Keratinocyte (primary cell): ENCODE measurements at regions not wholly inside any gene's neighbourhood (a gene's known extent, or its start where the extent isn't known, plus 50 kb on each side); places are given as distances from the start of the nearest gene placed in this dataset.

ENCODE experiments used
- DNase-seq: peaks from one replicate; pipeline ENCODE4 v3.0.0-alpha.2; 2011; ENCODE audit warnings: low read depth, missing footprints, low spot score
- FAIRE-seq: peaks from 2 replicates; lab custom pipeline; 2011; peaks lifted over from hg19 to GRCh38; lab: Jason Lieb, UNC
- H2AFZ ChIP-seq: 2 replicates; pipeline ENCODE4 v1.6.0; 2012; ENCODE audit warnings: low read length, control low read depth, inconsistent platforms; ENCODE audit not compliant: control insufficient read depth
- H3K27ac ChIP-seq: 2 replicates; pipeline ENCODE4 v1.5.1; 2011; ENCODE audit warnings: low read length; ENCODE audit not compliant: control insufficient read depth, insufficient read depth
- H3K27me3 ChIP-seq: 3 replicates; pipeline ENCODE4 v1.6.0; 2011; ENCODE audit warnings: low read length; ENCODE audit not compliant: control insufficient read depth, insufficient read depth; ENCODE audit errors: extremely low read depth
- H3K36me3 ChIP-seq, 2 experiments: 2 replicates in 1 of 2; 3 replicates in 1 of 2; pipeline ENCODE4 v1.5.1; 2011; ENCODE audit warnings: low read length in 2 of 2, mild to moderate bottlenecking in 1 of 2; ENCODE audit not compliant: control insufficient read depth in 2 of 2, insufficient read depth in 2 of 2; ENCODE audit errors: extremely low read depth in 1 of 2
- H3K4me1 ChIP-seq: 3 replicates; pipeline ENCODE4 v1.5.1; 2011; ENCODE audit warnings: low read length; ENCODE audit not compliant: control insufficient read depth, insufficient read depth; ENCODE audit errors: extremely low read depth
- H3K4me2 ChIP-seq: 3 replicates; pipeline ENCODE4 v1.6.0; 2011; ENCODE audit warnings: low read depth, low read length; ENCODE audit not compliant: control insufficient read depth, insufficient read depth; ENCODE audit errors: extremely low read depth
- H3K4me3 ChIP-seq, 3 experiments: fragments of 200-600 bp in 1 of 3; sonication (generic) in 1 of 3; 2 replicates in 2 of 3; 3 replicates in 1 of 3; pipeline ENCODE4 v1.5.1; 2011 to 2016; ENCODE audit warnings: low read length in 3 of 3, mild to moderate bottlenecking in 3 of 3, control low read depth in 2 of 3, inconsistent platforms in 1 of 3, low read depth in 1 of 3, mixed read lengths in 1 of 3, mixed run types in 1 of 3, moderate library complexity in 1 of 3; ENCODE audit not compliant: control insufficient read depth in 2 of 3, insufficient read depth in 2 of 3; ENCODE audit errors: extremely low read depth in 1 of 3
- H3K79me2 ChIP-seq: 2 replicates; pipeline ENCODE4 v1.6.0; 2012; ENCODE audit warnings: low read length; ENCODE audit not compliant: control insufficient read depth, insufficient read depth
- H3K9ac ChIP-seq: 3 replicates; pipeline ENCODE4 v1.6.0; 2011; ENCODE audit warnings: low read length; ENCODE audit not compliant: control insufficient read depth, insufficient read depth; ENCODE audit errors: extremely low read depth
- H3K9me1 ChIP-seq: 3 replicates; pipeline ENCODE4 v1.6.0; 2011; ENCODE audit warnings: low read length; ENCODE audit not compliant: control insufficient read depth, insufficient read depth; ENCODE audit errors: extremely low read depth
- H3K9me3 ChIP-seq: 2 replicates; pipeline ENCODE4 v1.5.1; 2012; ENCODE audit warnings: low read depth, low read length; ENCODE audit not compliant: control insufficient read depth
- H4K20me1 ChIP-seq: 3 replicates; pipeline ENCODE4 v1.6.0; 2011; ENCODE audit warnings: low read length; ENCODE audit not compliant: control insufficient read depth, insufficient read depth; ENCODE audit errors: extremely low read depth
- EZH2 ChIP-seq: IDR thresholded peaks from one replicate; pipeline ENCODE4 v1.6.1; 2012; ENCODE audit warnings: inconsistent platforms, mild to moderate bottlenecking, low read length, moderate library complexity
- dilution Hi-C: fragments of 300-500 bp; cut with MboI; formaldehyde crosslinking; loops from one replicate; pipeline ENCODE4 v1.7.0; 2020; ENCODE audit warnings: low sequenced_read_pairs; ENCODE audit not compliant: extremely low pct_ligation_motif_present
- TF ChIP-seq, protein P1 (sequence below), 3 experiments: IDR thresholded peaks in 1 of 3; conservative IDR thresholded peaks in 1 of 3; optimal IDR thresholded peaks in 1 of 3; 2 replicates in 2 of 3; 3 replicates in 1 of 3; pipeline versions ENCODE3 to v1.5.1; 2011; ENCODE audit warnings: low read length in 3 of 3, mild to moderate bottlenecking in 3 of 3, moderate library complexity in 2 of 3, control low read depth in 1 of 3, inconsistent platforms in 1 of 3; ENCODE audit not compliant: insufficient read depth in 2 of 3; ENCODE audit errors: extremely low read depth in 1 of 3

DNA sequence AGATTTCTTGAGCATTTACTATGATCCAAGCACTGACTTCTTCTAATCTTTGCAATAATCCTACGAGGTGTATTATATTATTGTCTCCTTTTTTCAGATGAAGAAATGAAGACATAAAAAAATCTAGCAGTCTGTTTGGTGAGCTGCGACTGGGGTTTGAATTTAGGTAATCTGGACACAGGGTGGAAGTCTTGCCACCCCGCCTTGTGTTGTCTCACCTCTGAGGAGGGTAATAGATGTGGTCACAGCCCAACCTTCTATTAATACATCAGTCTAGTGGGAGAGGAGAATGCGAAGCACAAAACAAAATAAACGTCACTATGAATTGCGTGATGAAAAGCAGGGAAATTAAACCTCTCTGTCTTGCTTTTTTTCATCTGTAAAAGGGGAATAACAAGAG, 993.9 kb downstream of the VRK1 start:
- Histone ChIP-seq H3K27me3 (no peaks in the 10 kb centered on the region), H3K9me3 (no peaks in the 10 kb centered on the region), H3K9ac (no peak overlapping the region), H3K4me1 (no peaks in the 10 kb centered on the region), H3K9me1 (no peaks in the 10 kb centered on the region), H3K4me2 (no peak overlapping the region), H4K20me1 (no peaks in the 10 kb centered on the region), H2AFZ (no peak overlapping the region), H3K4me3 (no peak overlapping the region), H3K27ac (no peak overlapping the region), H3K79me2 (no peaks in the 10 kb centered on the region), H3K36me3 (no peaks in the 10 kb centered on the region)
- DNase-seq (no peak), FAIRE-seq (no peak)
- dilution Hi-C loops, result no loop called here
- TF ChIP-seq, protein P1, sequence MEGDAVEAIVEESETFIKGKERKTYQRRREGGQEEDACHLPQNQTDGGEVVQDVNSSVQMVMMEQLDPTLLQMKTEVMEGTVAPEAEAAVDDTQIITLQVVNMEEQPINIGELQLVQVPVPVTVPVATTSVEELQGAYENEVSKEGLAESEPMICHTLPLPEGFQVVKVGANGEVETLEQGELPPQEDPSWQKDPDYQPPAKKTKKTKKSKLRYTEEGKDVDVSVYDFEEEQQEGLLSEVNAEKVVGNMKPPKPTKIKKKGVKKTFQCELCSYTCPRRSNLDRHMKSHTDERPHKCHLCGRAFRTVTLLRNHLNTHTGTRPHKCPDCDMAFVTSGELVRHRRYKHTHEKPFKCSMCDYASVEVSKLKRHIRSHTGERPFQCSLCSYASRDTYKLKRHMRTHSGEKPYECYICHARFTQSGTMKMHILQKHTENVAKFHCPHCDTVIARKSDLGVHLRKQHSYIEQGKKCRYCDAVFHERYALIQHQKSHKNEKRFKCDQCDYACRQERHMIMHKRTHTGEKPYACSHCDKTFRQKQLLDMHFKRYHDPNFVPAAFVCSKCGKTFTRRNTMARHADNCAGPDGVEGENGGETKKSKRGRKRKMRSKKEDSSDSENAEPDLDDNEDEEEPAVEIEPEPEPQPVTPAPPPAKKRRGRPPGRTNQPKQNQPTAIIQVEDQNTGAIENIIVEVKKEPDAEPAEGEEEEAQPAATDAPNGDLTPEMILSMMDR (optimal IDR thresholded peaks at IDR 0.05 in 1 of 3, IDR thresholded peaks at IDR 0.05 in 1 of 3, conservative IDR thresholded peaks at IDR 0.05 in 1 of 3; ENCODE audit: extremely low read depth in 1 of 3, insufficient read depth in 2 of 3, low read length in 3 of 3), result no peak
- TF ChIP-seq EZH2, result no peak

DNA sequence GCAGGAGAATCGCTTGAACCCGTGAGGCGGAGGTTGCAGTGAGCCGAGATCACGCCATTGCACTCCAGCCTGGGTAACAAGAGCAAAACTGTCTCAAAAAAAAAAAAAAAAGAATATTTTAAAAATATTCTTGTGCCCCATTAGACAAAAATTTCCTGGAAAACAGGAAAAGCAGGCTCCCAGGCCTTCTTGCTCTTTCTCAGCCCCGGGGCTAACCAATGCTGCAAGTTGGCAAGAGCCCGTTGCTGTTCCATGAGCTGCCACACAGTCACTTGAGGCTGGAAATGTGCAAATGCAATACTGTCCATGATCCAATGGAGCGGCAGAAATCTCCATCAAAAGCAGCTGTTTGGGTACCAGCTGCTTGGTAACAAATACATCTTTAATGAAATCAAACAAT, 994.7 kb downstream of the VRK1 start:
- no peaks in the 10 kb centered on the region for H3K4me1 ChIP-seq
- H4K20me1 ChIP-seq, result no peaks in the 10 kb centered on the region
- H3K9ac ChIP-seq, result no peak overlapping the region
- H3K4me2 ChIP-seq, result no peak overlapping the region
- H3K27ac ChIP-seq, result no peak overlapping the region
- H3K79me2 ChIP-seq, result no peaks in the 10 kb centered on the region
- TF ChIP-seq, protein P1 (optimal IDR thresholded peaks at IDR 0.05 in 1 of 3, IDR thresholded peaks at IDR 0.05 in 1 of 3, conservative IDR thresholded peaks at IDR 0.05 in 1 of 3; ENCODE audit: extremely low read depth in 1 of 3, insufficient read depth in 2 of 3, low read length in 3 of 3), result no peak
- TF ChIP-seq EZH2, result no peak
- no peak overlapping the region for H3K4me3 ChIP-seq
- no peaks in the 10 kb centered on the region for H3K27me3 ChIP-seq
- no peaks in the 10 kb centered on the region for H3K9me1 ChIP-seq
- no peak overlapping the region for H2AFZ ChIP-seq
- no peak for FAIRE-seq
- dilution Hi-C loops, result no loop called here
- no peak for DNase-seq
- H3K9me3 ChIP-seq, result no peaks in the 10 kb centered on the region
- no peaks in the 10 kb centered on the region for H3K36me3 ChIP-seq
